SK-N-SH treated with all-trans-retinoic acid at 6 μM for 48 hours (cell line): ENCODE measurements at regions not wholly inside any gene's neighbourhood (a gene's known extent, or its start where the extent isn't known, plus 50 kb on each side); places are given as distances from the start of the nearest gene placed in this dataset.

Experiments used
- ARNTL ChIP-seq: fragments of 450-650 bp; formaldehyde crosslinking; IDR thresholded peaks from 2 replicates; pipeline ENCODE4 v1.5.0; 2020; ENCODE audit warnings: low read depth, mild to moderate bottlenecking, moderate library complexity, borderline replicate concordance
- BACH2 ChIP-seq: fragments of 250-450 bp; sonication (Bioruptor Pico); IDR thresholded peaks from 2 replicates; pipeline ENCODE4 v1.9.0; 2021; ENCODE audit warnings: mild to moderate bottlenecking, borderline replicate concordance
- ISL1 ChIP-seq: fragments of 250-450 bp; sonication (Bioruptor Pico); IDR thresholded peaks from 2 replicates; pipeline ENCODE4 v2.1.2; 2022; ENCODE audit warnings: mild to moderate bottlenecking, moderate library complexity
- RARB ChIP-seq: fragments of 250-450 bp; sonication (Bioruptor Pico); IDR thresholded peaks from 2 replicates; pipeline ENCODE4 v1.8.0; 2021; ENCODE audit warnings: mild to moderate bottlenecking, moderate library complexity

GRCh38 chr9:73494894-73495293 lies 343.2 kb downstream of the ANXA1 start:
- TF ChIP-seq ISL1 (no peak), ARNTL (CRISPR knock-in tag) (no peak), RARB (no peak), BACH2 (no peak)
